ENCODE measurements at regions not wholly inside any gene's neighbourhood (a gene's known extent, or its start where the extent isn't known, plus 50 kb on each side); places are given as distances from the start of the nearest gene placed in this dataset.

DNA sequence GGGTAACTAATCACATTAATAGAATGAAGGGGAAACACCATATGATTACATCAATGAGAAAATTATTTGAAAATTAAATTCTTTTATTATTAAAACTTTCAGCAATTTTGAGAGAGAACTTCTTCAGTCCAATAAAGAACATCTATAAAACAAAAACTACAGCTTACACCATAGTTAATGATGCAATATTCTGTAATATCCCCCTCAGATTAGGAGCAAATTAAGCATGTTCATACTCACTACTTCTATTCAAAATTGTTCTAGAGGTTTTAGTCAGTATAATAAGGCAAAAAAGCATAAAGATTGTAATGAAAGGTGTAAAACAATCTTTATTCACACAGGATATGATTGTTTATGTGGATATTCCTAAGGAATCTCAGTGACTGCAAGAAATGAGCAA lies 465.4 kb downstream of the CD109 start:
- no peak for DNase-seq
- Histone ChIP-seq H3K4me3 (no peak overlapping the region), H3K36me3 (replicated peaks in 1 of 2) (no peaks in the 10 kb centered on the region), H3K27me3 (no peaks in the 10 kb centered on the region), H3K27ac (no peak overlapping the region), H3K9me3 (replicated peaks in 1 of 3) (no peaks in the 10 kb centered on the region), H3K4me1 (replicated peaks in 1 of 2) (no peaks in the 10 kb centered on the region)
- TF ChIP-seq POLR2A (IDR thresholded peaks at IDR 0.05) = no peak
- TF ChIP-seq, protein P1, sequence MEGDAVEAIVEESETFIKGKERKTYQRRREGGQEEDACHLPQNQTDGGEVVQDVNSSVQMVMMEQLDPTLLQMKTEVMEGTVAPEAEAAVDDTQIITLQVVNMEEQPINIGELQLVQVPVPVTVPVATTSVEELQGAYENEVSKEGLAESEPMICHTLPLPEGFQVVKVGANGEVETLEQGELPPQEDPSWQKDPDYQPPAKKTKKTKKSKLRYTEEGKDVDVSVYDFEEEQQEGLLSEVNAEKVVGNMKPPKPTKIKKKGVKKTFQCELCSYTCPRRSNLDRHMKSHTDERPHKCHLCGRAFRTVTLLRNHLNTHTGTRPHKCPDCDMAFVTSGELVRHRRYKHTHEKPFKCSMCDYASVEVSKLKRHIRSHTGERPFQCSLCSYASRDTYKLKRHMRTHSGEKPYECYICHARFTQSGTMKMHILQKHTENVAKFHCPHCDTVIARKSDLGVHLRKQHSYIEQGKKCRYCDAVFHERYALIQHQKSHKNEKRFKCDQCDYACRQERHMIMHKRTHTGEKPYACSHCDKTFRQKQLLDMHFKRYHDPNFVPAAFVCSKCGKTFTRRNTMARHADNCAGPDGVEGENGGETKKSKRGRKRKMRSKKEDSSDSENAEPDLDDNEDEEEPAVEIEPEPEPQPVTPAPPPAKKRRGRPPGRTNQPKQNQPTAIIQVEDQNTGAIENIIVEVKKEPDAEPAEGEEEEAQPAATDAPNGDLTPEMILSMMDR (IDR thresholded peaks at IDR 0.05) = no peak
- intact Hi-C loops (cut with DNase I) = no loop called here

DNA sequence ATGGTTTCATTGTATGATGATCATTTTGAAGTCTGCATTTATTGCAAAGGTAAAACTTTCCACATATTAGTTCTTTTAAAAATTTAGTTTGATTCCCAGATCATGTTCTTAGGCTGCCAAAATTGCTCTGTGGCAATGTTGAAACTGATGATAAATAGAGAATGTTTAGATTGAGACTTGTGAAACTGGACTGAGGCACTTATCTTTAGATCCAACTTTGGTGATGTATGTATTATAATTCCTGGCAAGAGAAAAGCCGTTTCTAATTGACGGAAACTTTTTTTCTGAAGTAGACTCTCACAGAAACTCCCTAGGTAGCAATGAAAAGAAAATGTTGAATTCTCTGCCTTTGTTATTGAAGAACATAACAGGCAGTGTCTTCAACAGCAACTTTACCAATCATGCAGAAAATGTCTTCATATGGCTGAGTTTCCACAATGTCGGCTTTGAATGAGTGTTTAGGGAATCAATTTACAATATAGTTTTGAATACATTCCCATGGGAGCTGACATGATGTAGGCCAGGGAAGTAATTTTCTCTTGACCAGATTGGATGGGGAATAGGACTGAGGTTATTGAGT lies 456.2 kb downstream of the CD109 start:
- no peak overlapping the region for H3K27ac ChIP-seq
- no peak for DNase-seq
- H3K4me3 ChIP-seq = no peak overlapping the region
- intact Hi-C loops (cut with DNase I) = no loop called here
- H3K4me1 ChIP-seq (replicated peaks in 1 of 2) = no peaks in the 10 kb centered on the region
- no peaks in the 10 kb centered on the region for H3K36me3 ChIP-seq (replicated peaks in 1 of 2)
- H3K9me3 ChIP-seq (replicated peaks in 1 of 3) = no peaks in the 10 kb centered on the region
- H3K27me3 ChIP-seq = no peaks in the 10 kb centered on the region
- 79 to 94% (median 80%) methylated on average over 3 of the region's 3 CpGs for WGBS, 4 donors
- no peak for TF ChIP-seq POLR2A (IDR thresholded peaks at IDR 0.05)
- TF ChIP-seq, protein P1 (IDR thresholded peaks at IDR 0.05) = no peak

DNA sequence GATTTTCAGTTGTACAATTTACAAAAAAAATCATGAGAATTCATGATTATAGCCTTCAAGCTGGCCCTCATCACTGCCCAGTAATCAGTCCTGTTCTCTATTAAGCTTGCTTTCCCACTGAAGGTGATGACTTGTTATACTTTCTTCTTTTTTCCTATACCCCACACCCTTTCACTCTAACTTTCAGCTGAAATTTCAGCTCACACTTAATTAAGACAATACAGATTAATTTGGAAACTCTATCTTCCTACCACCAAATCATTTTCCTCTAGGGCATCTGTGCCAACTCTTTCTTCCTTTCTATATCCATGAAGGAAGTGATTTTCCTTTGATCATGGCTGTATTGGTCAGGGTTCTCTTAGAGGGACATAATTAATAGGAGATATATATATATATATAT lies 449.9 kb downstream of the CD109 start:
- intact Hi-C loops (cut with DNase I) = no loop called here
- TF ChIP-seq POLR2A (IDR thresholded peaks at IDR 0.05) = no peak
- TF ChIP-seq, protein P1 (IDR thresholded peaks at IDR 0.05) = no peak
- no peak for DNase-seq

DNA sequence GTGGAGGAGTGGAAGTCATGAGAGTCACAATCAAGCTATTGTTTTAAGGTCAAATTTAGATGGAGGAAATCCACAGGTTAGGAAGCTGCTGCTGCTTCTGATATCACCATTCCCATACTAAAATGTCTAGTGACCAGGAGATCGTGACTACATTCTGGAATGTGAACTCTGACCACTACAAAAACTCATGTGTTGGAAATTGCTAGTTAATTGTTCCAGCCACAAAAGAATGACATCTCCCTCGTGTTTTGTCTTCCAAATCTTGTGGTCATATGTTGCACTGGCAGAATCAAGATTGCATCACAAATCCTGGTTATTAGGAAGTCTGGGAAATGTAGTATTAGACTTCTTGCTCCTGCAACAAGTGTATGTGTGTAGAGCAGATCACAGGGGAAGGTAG lies 441.9 kb downstream of the CD109 start:
- Histone ChIP-seq H3K4me1 (replicated peaks in 1 of 2) (no peaks in the 10 kb centered on the region), H3K4me3 (no peak overlapping the region), H3K9me3 (replicated peaks in 1 of 3) (no peaks in the 10 kb centered on the region), H3K27ac (no peak overlapping the region), H3K36me3 (replicated peaks in 1 of 2) (no peaks in the 10 kb centered on the region), H3K27me3 (no peaks in the 10 kb centered on the region)
- no peak for DNase-seq
- intact Hi-C loops (cut with DNase I) = no loop called here
- TF ChIP-seq, protein P1 (IDR thresholded peaks at IDR 0.05) = no peak
- TF ChIP-seq POLR2A (IDR thresholded peaks at IDR 0.05) = no peak
- WGBS, 4 donors = 6 to 20% (median 13%) methylated on average over 2 of the region's 2 CpGs

More for the DNA sequence above, 449.9 kb downstream of the CD109 start:
- Histone ChIP-seq H3K4me3 (no peak overlapping the region), H3K27ac (no peak overlapping the region), H3K27me3 (no peaks in the 10 kb centered on the region), H3K4me1 (replicated peaks in 1 of 2) (no peaks in the 10 kb centered on the region), H3K36me3 (replicated peaks in 1 of 2) (no peaks in the 10 kb centered on the region), H3K9me3 (replicated peaks in 1 of 3) (no peaks in the 10 kb centered on the region)
